Activated CD4-positive, CD25-positive, alpha-beta regulatory T cell treated with anti-CD3 and anti-CD28 coated beads, Interleukin-2, amount 50 U/mL, for 24 hours (primary cell): ENCODE measurements at regions not wholly inside any gene's neighbourhood (a gene's known extent, or its start where the extent isn't known, plus 50 kb on each side); places are given as distances from the start of the nearest gene placed in this dataset.
A peak's percentile ranks its signal among the peaks of the same experiment; 100 is the strongest.
"Not testable (repeated sequence)": the region's sequence is repeated elsewhere in the genome, so short reads cannot be mapped to it uniquely, and the experiment has no call there.

ENCODE experiments used
- ATAC-seq, 2 donors: fragments of 150-1000 bp; cut with Tn5 transposase; one replicate each; pipeline ENCODE4 v1.10.0; 2021; ENCODE audit warnings: mild to moderate bottlenecking in 1 of 2, moderate library complexity in 1 of 2

- no peak for ATAC-seq
These were observed 164.1 kb upstream of the KCNQ5 start for GRCh38 chr6:72457738-72458137.

GRCh38 chr6:72458521-72458920 lies 163.3 kb upstream of the KCNQ5 start:
- no peak for ATAC-seq

GRCh38 chr6:72461144-72461543 lies 160.7 kb upstream of the KCNQ5 start:
- no peak for ATAC-seq

GRCh38 chr6:72464246-72464645 lies 157.6 kb upstream of the KCNQ5 start:
- no peak for ATAC-seq

GRCh38 chr6:72464791-72465691 lies 156.8 kb upstream of the KCNQ5 start:
- ATAC-seq = no peak

- ATAC-seq = no peak
These were observed 155.4 kb upstream of the KCNQ5 start for GRCh38 chr6:72466471-72466870.

- no peak for ATAC-seq
These were observed 154.8 kb upstream of the KCNQ5 start for GRCh38 chr6:72466971-72467566.

GRCh38 chr6:72469406-72469983 lies 152.4 kb upstream of the KCNQ5 start:
- ATAC-seq = not testable (repeated sequence)

- ATAC-seq = no peak
These were observed 145.8 kb upstream of the KCNQ5 start for GRCh38 chr6:72476051-72476450.

- no peak for ATAC-seq
These were observed 145.2 kb upstream of the KCNQ5 start for GRCh38 chr6:72476646-72477045.

GRCh38 chr6:72495441-72495840 lies 126.4 kb upstream of the KCNQ5 start:
- no peak for ATAC-seq

- no peak for ATAC-seq
These were observed 124.7 kb upstream of the KCNQ5 start for GRCh38 chr6:72497186-72497585.

GRCh38 chr6:72500669-72501068 lies 121.2 kb upstream of the KCNQ5 start:
- no peak for ATAC-seq

GRCh38 chr6:72504406-72504805 lies 117.5 kb upstream of the KCNQ5 start:
- no peak for ATAC-seq

- ATAC-seq = no peak
These were observed 116.4 kb upstream of the KCNQ5 start for GRCh38 chr6:72505446-72505845.

GRCh38 chr6:72519871-72520270 lies 102.0 kb upstream of the KCNQ5 start:
- ATAC-seq = no peak

GRCh38 chr6:72521684-72522083 lies 100.2 kb upstream of the KCNQ5 start:
- ATAC-seq = no peak

- ATAC-seq = no peak
These were observed 99.1 kb upstream of the KCNQ5 start for GRCh38 chr6:72522735-72523141.

- ATAC-seq = peak in 1 of 2 donors; percentile 24
These were observed 97.7 kb upstream of the KCNQ5 start for GRCh38 chr6:72524011-72524645.

- ATAC-seq = no peak
These were observed 95.9 kb upstream of the KCNQ5 start for GRCh38 chr6:72525821-72526510.

- no peak for ATAC-seq
These were observed 91.7 kb upstream of the KCNQ5 start for GRCh38 chr6:72530152-72530551.

- ATAC-seq = no peak
These were observed 91.1 kb upstream of the KCNQ5 start for GRCh38 chr6:72530750-72531149.

GRCh38 chr6:72533606-72534005 lies 88.3 kb upstream of the KCNQ5 start:
- no peak for ATAC-seq
